Omental fat pad (tissue), 3 donors: ENCODE measurements at regions not wholly inside any gene's neighbourhood (a gene's known extent, or its start where the extent isn't known, plus 50 kb on each side); places are given as distances from the start of the nearest gene placed in this dataset.

ENCODE experiments used
- ATAC-seq: fragments of 150-250 bp; one replicate; pipeline ENCODE4 v1.9.1; 2016; ENCODE audit warnings: mild to moderate bottlenecking, moderate library complexity; ENCODE audit not compliant: low FRiP score
- DNase-seq: peaks from one replicate; pipeline ENCODE4 v3.0.0-alpha.2; 2019; ENCODE audit warnings: low spot score
- CTCF ChIP-seq, 3 donors: fragments of 450-650 bp; IDR thresholded peaks; one replicate each; pipeline ENCODE4 v1.5.1; 2016 to 2017; ENCODE audit warnings: antibody characterized with exemption in 3 of 3, mild to moderate bottlenecking in 3 of 3, moderate library complexity in 2 of 3

GRCh38 chr9:73609381-73609780 is 457.7 kb downstream of the ANXA1 start:
- ATAC-seq, result no peak
- no peak for TF ChIP-seq CTCF (IDR thresholded peaks at IDR 0.05)
- no peak for DNase-seq

- DNase-seq (no peak), ATAC-seq (no peak)
- TF ChIP-seq CTCF (IDR thresholded peaks at IDR 0.05), result no peak
Measured at GRCh38 chr9:73611032-73611431, 459.4 kb downstream of the ANXA1 start.

GRCh38 chr9:73613092-73613701 is 461.5 kb downstream of the ANXA1 start:
- no peak for TF ChIP-seq CTCF (IDR thresholded peaks at IDR 0.05)
- DNase-seq, result no peak
- ATAC-seq, result no peak

- DNase-seq, result no peak
- no peak for TF ChIP-seq CTCF (IDR thresholded peaks at IDR 0.05)
- no peak for ATAC-seq
Measured at GRCh38 chr9:73615557-73615956, 463.9 kb downstream of the ANXA1 start.

GRCh38 chr9:73617586-73617985 is 465.9 kb downstream of the ANXA1 start:
- ATAC-seq (no peak), DNase-seq (no peak)
- TF ChIP-seq CTCF (IDR thresholded peaks at IDR 0.05), result no peak

- no peak for TF ChIP-seq CTCF (IDR thresholded peaks at IDR 0.05)
- ATAC-seq (no peak), DNase-seq (no peak)
Measured at GRCh38 chr9:73640971-73641370, 489.3 kb downstream of the ANXA1 start.

- ATAC-seq (peak; percentile 48), DNase-seq (no peak)
- no peak for TF ChIP-seq CTCF (IDR thresholded peaks at IDR 0.05)
Measured at GRCh38 chr9:73643379-73644013, 491.8 kb downstream of the ANXA1 start.
